OCI-LY1 (cell line): ENCODE measurements at regions not wholly inside any gene's neighbourhood (a gene's known extent, or its start where the extent isn't known, plus 50 kb on each side); places are given as distances from the start of the nearest gene placed in this dataset.

Experiments used
- H2AFZ ChIP-seq: fragments of 200-600 bp; sonication (generic), shearing (Covaris generic); 2 replicates; pipeline ENCODE4 v1.6.0; 2014; ENCODE audit warnings: antibody characterized with exemption, mild to moderate bottlenecking, low read length
- H3F3A ChIP-seq: fragments of 200-600 bp; sonication (generic), shearing (Covaris generic); 2 replicates; pipeline ENCODE4 v1.6.0; 2014; ENCODE audit warnings: mild to moderate bottlenecking, antibody characterized with exemption, low read length, moderate library complexity; ENCODE audit not compliant: insufficient read depth
- H3K27ac ChIP-seq: fragments of 200-600 bp; sonication (generic); 2 replicates; pipeline ENCODE4 v1.5.1; 2014; ENCODE audit warnings: low read length, mixed run types, mild to moderate bottlenecking, low read depth; ENCODE audit not compliant: poor library complexity, severe bottlenecking
- H3K27me3 ChIP-seq: fragments of 200-600 bp; sonication (generic); 2 replicates; pipeline ENCODE4 v1.6.0; 2014; ENCODE audit warnings: antibody characterized with exemption, mild to moderate bottlenecking, low read length, moderate library complexity; ENCODE audit not compliant: insufficient read depth
- H3K36me3 ChIP-seq: fragments of 200-600 bp; sonication (generic); 2 replicates; pipeline ENCODE4 v1.6.1; 2014; ENCODE audit warnings: mild to moderate bottlenecking, antibody characterized with exemption, low read length, moderate library complexity, mixed read lengths; ENCODE audit not compliant: insufficient read depth
- H3K4me1 ChIP-seq: fragments of 200-600 bp; sonication (generic); 2 replicates; pipeline ENCODE4 v1.5.1; 2014; ENCODE audit warnings: mild to moderate bottlenecking, low read length, moderate library complexity; ENCODE audit not compliant: insufficient read depth, severe bottlenecking
- H3K4me2 ChIP-seq: fragments of 200-600 bp; sonication (generic), shearing (Covaris generic); 2 replicates; pipeline ENCODE4 v1.6.1; 2014; ENCODE audit warnings: low read length
- H3K4me3 ChIP-seq: fragments of 200-600 bp; sonication (generic); 2 replicates; pipeline ENCODE4 v1.5.1; 2014; ENCODE audit warnings: low read length, low read depth, mild to moderate bottlenecking, mixed read lengths; ENCODE audit not compliant: poor library complexity, severe bottlenecking
- H3K79me2 ChIP-seq: fragments of 200-600 bp; shearing (Covaris generic); 2 replicates; pipeline ENCODE4 v1.6.1; 2016; ENCODE audit warnings: mixed run types, low read length, mixed read lengths; ENCODE audit not compliant: insufficient read depth
- H3K9ac ChIP-seq: fragments of 200-600 bp; sonication (generic), shearing (Covaris generic); 2 replicates; pipeline ENCODE4 v1.6.1; 2014; ENCODE audit warnings: mild to moderate bottlenecking, low read length, mixed read lengths
- H3K9me2 ChIP-seq: fragments of 200-600 bp; sonication (generic), shearing (Covaris generic); 2 replicates; pipeline ENCODE4 v1.6.1; 2014; ENCODE audit warnings: low read depth, mild to moderate bottlenecking, low read length, mixed read lengths
- H3K9me3 ChIP-seq: fragments of 200-600 bp; shearing (Covaris generic); 2 replicates; pipeline ENCODE4 v1.6.1; 2014; ENCODE audit warnings: low read length, mixed read lengths
- H4K20me1 ChIP-seq: fragments of 200-600 bp; sonication (generic), shearing (Covaris generic); 2 replicates; pipeline ENCODE4 v1.6.0; 2016; ENCODE audit warnings: mild to moderate bottlenecking, low read length; ENCODE audit not compliant: insufficient read depth
- EZH2 ChIP-seq: fragments of 200-600 bp; sonication (generic), shearing (Covaris generic); IDR thresholded peaks from 2 replicates; pipeline ENCODE4 v1.8.0; 2017; ENCODE audit warnings: borderline replicate concordance, mixed run types, mild to moderate bottlenecking, antibody characterized with exemption, low read length, moderate library complexity, mixed read lengths
- TF ChIP-seq, protein P1 (sequence below): fragments of 200-600 bp; sonication (generic), shearing (Covaris generic); IDR thresholded peaks from 2 replicates; pipeline ENCODE4 v1.5.1; 2017; ENCODE audit warnings: mild to moderate bottlenecking, antibody characterized with exemption, low read length, moderate library complexity, mixed read lengths

DNA sequence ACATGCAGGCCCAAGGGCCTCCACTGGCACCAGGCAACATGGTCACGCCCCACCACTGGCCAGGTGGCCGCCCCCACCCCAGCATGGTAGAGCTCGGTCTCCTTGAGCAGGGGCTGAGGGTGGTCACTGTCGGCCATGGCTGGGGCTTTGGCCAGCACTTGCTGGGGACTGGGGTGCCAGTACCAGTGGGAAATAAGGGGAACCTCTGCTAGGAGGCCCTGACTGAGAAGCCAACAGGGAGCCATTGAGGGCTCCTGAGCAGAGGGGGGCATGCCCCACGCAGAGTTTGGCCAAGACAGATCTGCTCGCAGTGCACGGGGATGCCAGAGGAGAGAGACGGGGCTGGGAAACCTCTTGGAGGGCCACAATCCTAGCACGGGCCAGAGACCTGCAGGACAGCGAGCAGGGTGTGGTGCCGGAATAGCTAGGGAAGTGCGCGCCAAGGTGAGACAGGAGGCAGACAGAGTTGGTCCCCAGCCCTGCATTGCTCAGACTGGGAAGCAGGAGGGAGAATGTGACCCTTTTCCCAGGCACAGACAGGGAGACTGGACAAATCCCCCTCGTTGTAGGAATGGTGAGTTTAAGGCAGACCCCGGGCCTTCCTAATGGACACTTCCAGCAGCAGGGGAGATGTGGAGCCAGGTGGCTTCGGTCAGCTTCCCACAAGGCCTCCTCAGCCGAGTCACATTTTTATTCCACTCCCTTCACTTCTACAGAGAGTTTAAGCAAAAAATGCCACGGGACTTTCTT, 179.0 kb upstream of the CST7 start:
- no peaks in the 10 kb centered on the region for H3F3A ChIP-seq
- no peaks in the 10 kb centered on the region for H3K36me3 ChIP-seq
- no peak overlapping the region for H3K4me3 ChIP-seq
- H2AFZ ChIP-seq: no peak overlapping the region
- H3K9ac ChIP-seq: no peak overlapping the region
- no peaks in the 10 kb centered on the region for H3K9me2 ChIP-seq
- no peaks in the 10 kb centered on the region for H4K20me1 ChIP-seq
- no peaks in the 10 kb centered on the region for H3K9me3 ChIP-seq
- TF ChIP-seq, protein P1, sequence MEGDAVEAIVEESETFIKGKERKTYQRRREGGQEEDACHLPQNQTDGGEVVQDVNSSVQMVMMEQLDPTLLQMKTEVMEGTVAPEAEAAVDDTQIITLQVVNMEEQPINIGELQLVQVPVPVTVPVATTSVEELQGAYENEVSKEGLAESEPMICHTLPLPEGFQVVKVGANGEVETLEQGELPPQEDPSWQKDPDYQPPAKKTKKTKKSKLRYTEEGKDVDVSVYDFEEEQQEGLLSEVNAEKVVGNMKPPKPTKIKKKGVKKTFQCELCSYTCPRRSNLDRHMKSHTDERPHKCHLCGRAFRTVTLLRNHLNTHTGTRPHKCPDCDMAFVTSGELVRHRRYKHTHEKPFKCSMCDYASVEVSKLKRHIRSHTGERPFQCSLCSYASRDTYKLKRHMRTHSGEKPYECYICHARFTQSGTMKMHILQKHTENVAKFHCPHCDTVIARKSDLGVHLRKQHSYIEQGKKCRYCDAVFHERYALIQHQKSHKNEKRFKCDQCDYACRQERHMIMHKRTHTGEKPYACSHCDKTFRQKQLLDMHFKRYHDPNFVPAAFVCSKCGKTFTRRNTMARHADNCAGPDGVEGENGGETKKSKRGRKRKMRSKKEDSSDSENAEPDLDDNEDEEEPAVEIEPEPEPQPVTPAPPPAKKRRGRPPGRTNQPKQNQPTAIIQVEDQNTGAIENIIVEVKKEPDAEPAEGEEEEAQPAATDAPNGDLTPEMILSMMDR: no peak
- TF ChIP-seq EZH2: no peak
- H3K4me2 ChIP-seq: no peak overlapping the region
- H3K27ac ChIP-seq: no peak overlapping the region
- no peaks in the 10 kb centered on the region for H3K27me3 ChIP-seq
- no peaks in the 10 kb centered on the region for H3K4me1 ChIP-seq
- H3K79me2 ChIP-seq: no peaks in the 10 kb centered on the region

DNA sequence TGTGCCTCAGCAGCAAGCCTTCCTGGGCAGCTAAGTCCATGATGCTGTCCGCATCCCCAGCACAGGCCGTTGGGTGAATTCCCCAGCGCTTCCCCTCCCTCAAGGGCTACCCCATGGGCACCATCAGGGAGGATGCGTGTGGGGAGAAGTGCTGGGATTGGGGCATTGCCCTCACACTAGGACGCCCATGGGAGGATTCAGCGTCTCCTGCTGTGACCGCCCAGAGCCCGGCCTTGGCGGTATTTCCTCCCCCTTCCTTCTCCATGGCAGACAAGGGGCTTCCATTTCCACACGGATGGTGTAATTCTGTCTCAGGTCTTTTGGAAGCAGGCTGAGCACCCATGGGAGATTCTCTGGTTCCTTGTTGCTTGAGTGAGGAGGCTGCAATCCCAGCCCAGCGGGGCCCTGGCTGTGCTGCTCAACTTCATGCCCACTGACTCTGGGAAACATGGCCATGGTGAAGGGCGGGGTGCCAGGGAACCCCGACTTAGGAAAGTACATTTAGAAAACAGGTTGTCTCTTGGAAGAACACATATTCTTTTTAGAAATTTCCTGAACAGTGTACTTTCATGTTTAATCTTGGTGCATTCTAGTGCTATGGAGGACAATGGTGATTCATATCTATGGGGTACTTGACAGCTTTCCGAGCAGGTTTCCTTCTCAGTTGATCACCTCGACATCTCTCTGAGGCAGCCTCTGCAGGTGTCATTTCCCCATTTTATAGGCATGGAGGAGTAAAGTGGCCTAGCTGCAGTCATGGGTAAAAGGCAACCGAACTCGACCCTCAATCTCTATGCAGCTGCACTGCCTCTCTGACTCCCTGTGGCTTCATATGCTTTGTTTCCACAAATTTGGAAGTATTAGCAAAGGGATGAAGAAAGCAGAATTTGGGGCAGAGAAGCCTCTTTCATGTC, 178.2 kb upstream of the CST7 start:
- no peaks in the 10 kb centered on the region for H3K27me3 ChIP-seq
- H3K36me3 ChIP-seq: no peaks in the 10 kb centered on the region
- H3K9me3 ChIP-seq: no peaks in the 10 kb centered on the region
- no peaks in the 10 kb centered on the region for H3K79me2 ChIP-seq
- H3K27ac ChIP-seq: no peak overlapping the region
- no peak overlapping the region for H3K9ac ChIP-seq
- H4K20me1 ChIP-seq: no peaks in the 10 kb centered on the region
- H3K4me3 ChIP-seq: no peak overlapping the region
- H2AFZ ChIP-seq: no peak overlapping the region
- no peak overlapping the region for H3K4me2 ChIP-seq
- TF ChIP-seq, protein P1: no peak
- no peak for TF ChIP-seq EZH2
- no peaks in the 10 kb centered on the region for H3F3A ChIP-seq
- no peaks in the 10 kb centered on the region for H3K4me1 ChIP-seq
- no peaks in the 10 kb centered on the region for H3K9me2 ChIP-seq

DNA sequence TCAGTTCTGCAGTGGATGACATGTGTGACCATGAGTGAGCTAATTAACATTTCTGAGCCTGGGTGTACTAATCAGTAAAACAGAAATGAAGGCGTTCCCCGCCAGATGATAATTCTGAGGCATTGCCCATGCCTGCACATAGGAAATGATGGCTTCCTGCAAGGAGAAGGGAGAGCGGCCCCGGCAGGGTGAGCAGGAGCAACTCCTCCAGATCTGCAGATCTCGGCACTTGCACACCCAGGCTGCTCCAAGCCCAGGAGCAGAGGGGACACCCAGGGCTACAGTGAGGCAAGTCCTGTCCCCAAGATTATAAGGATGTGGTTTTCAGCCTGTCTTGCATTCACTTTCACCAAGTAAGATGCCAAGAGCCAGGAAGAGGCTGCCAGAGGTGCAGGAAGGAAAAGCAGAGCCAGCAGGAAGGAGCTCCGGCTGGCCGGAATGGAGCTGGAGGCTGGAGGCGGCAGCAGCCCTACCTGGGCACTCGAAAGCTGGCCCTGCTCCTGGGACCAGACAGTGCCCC, 177.5 kb upstream of the CST7 start:
- Histone ChIP-seq H3K4me2 (no peak overlapping the region), H4K20me1 (no peaks in the 10 kb centered on the region), H3K9me2 (no peaks in the 10 kb centered on the region), H3K9ac (no peak overlapping the region), H3K9me3 (no peaks in the 10 kb centered on the region), H3K79me2 (no peaks in the 10 kb centered on the region), H3K4me3 (no peak overlapping the region), H3K27ac (no peak overlapping the region), H3K27me3 (no peaks in the 10 kb centered on the region), H2AFZ (no peak overlapping the region), H3K36me3 (no peaks in the 10 kb centered on the region), H3K4me1 (no peaks in the 10 kb centered on the region), H3F3A (no peaks in the 10 kb centered on the region)
- TF ChIP-seq EZH2: no peak
- TF ChIP-seq, protein P1: no peak
